NT2/D1 (cell line): ENCODE measurements at regions not wholly inside any gene's neighbourhood (a gene's known extent, or its start where the extent isn't known, plus 50 kb on each side); places are given as distances from the start of the nearest gene placed in this dataset.

ENCODE experiments used
- YY1 ChIP-seq: IDR thresholded peaks from 2 replicates; pipeline ENCODE4 v1.6.1; 2011; ENCODE audit not compliant: insufficient read length, insufficient read depth
- ZNF274 ChIP-seq: IDR thresholded peaks from 2 replicates; pipeline ENCODE4 v1.6.1; 2011; ENCODE audit warnings: mild to moderate bottlenecking, low read depth, low read length

DNA sequence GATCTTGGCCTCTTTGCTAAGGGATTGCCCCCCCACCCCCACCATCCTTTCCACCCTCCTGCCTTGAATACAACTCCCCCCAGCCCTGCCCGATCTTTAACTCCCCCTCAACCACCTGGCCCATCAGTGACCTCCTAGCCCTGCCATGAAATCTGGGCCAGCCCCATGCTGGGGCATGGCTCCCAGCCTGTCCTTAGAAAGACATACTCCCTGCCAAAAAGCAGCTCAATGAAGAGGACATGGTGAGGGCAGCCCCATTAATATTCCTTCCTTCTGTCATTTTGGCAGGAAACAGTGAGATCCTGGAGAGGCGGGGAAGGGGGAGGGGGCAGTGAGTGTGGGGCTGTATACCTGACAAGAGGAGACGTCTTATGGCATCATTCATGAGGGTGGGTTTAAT, 66.8 kb upstream of the DISP3 start:
- TF ChIP-seq ZNF274 (no peak), YY1 (no peak)
